DND-41 (cell line): ENCODE measurements at regions not wholly inside any gene's neighbourhood (a gene's known extent, or its start where the extent isn't known, plus 50 kb on each side); places are given as distances from the start of the nearest gene placed in this dataset.

Source experiments
- CTCF ChIP-seq: IDR thresholded peaks from 2 replicates; pipeline ENCODE4 v1.5.1; 2012; ENCODE audit warnings: borderline replicate concordance, low read length, moderate library complexity, mild to moderate bottlenecking; ENCODE audit not compliant: poor library complexity, severe bottlenecking; ENCODE audit errors: extremely low read depth
- EZH2 ChIP-seq: IDR thresholded peaks from 3 replicates; pipeline ENCODE4 v1.6.1; 2012; ENCODE audit warnings: borderline replicate concordance, low read depth, mild to moderate bottlenecking, moderate library complexity, low read length, inconsistent platforms; ENCODE audit not compliant: severe bottlenecking

GRCh38 chr2:144847347-144848080 lies 327.6 kb upstream of the ZEB2 start:
- no peak for TF ChIP-seq CTCF
- TF ChIP-seq EZH2, result no peak
